ENCODE measurements at regions not wholly inside any gene's neighbourhood (a gene's known extent, or its start where the extent isn't known, plus 50 kb on each side); places are given as distances from the start of the nearest gene placed in this dataset.

DNA sequence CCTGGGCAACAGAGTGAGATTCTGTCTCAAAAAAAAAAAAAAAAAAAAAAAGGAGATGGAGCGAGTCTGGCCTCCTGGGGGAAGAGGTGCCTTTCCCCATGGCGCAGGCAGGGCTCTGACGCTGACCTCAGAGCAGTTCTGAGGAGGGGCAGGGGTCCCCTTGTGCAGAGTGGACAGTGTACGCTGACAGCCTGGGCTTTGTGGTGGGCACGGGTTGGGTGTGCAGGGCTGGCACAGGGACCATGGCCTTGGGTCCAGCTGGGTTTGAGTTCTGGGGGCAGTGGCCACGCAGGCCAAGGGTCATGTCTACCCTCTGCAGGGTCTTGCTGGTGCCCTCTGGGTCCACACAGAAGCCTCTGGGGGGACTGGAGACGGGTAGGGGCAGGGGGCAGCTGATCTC lies 260.1 kb upstream of the C1orf174 start:
- TF ChIP-seq, protein P1, sequence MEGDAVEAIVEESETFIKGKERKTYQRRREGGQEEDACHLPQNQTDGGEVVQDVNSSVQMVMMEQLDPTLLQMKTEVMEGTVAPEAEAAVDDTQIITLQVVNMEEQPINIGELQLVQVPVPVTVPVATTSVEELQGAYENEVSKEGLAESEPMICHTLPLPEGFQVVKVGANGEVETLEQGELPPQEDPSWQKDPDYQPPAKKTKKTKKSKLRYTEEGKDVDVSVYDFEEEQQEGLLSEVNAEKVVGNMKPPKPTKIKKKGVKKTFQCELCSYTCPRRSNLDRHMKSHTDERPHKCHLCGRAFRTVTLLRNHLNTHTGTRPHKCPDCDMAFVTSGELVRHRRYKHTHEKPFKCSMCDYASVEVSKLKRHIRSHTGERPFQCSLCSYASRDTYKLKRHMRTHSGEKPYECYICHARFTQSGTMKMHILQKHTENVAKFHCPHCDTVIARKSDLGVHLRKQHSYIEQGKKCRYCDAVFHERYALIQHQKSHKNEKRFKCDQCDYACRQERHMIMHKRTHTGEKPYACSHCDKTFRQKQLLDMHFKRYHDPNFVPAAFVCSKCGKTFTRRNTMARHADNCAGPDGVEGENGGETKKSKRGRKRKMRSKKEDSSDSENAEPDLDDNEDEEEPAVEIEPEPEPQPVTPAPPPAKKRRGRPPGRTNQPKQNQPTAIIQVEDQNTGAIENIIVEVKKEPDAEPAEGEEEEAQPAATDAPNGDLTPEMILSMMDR (IDR thresholded peaks at IDR 0.05) = no peak
- TF ChIP-seq POLR2A (IDR thresholded peaks at IDR 0.05) (no peak), EP300 (IDR thresholded peaks at IDR 0.05) (no peak)

Data from tibial nerve (tissue), 4 donors.